Activated CD8-positive, alpha-beta memory T cell treated with anti-CD3 and anti-CD28 coated beads for 36 hours (primary cell): ENCODE measurements at regions not wholly inside any gene's neighbourhood (a gene's known extent, or its start where the extent isn't known, plus 50 kb on each side); places are given as distances from the start of the nearest gene placed in this dataset.

ENCODE experiments used
- CTCF ChIA-PET: fragments of 350-600 bp; sonication (Branson Sonifier 250); formaldehyde crosslinking; loops from one replicate; lab custom pipeline; 2021; ENCODE audit warnings: antibody characterized with exemption; lab: Charles Lee
- POLR2A ChIA-PET: fragments of 350-600 bp; sonication (Branson Sonifier 250); formaldehyde crosslinking; loops from one replicate; lab custom pipeline; 2021; ENCODE audit warnings: antibody characterized with exemption; lab: Charles Lee

DNA sequence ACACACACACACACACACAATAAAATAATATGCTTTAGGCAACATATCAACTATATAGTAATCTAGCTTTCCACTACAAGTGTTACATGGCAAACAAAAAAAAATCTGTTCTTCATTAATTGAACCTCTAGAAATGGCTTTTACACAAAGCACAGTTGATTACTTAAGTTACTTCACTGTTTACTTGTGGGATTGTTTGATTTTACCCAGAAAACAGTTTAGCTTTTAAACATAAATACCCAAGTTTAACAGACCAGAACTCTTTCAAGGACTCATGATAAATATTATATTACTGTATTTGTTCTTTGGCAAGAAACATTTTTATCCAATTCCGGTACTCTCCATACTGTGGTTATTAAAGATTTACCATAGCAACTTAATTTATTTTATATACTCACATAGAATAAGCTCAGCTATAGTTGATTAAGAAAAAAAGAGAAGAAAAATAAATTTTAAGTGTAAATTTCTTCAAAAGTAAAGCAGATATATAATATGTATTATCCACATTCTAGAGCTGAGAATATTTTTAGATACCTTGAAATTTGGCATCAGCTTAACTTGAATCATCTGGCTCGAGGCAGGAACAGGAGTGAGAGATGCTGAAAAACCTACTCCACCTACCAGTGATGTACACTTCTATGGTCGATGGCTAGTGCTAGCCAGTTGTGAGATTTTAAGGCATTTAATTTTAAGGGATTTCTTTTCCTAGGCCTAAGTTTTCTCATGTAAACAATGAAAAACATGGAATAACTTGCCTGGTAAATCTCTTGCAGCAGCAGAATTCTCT lies 126.0 kb downstream of the BTG1 start:
- CTCF ChIA-PET = no interaction called here
- POLR2A ChIA-PET = no interaction called here

DNA sequence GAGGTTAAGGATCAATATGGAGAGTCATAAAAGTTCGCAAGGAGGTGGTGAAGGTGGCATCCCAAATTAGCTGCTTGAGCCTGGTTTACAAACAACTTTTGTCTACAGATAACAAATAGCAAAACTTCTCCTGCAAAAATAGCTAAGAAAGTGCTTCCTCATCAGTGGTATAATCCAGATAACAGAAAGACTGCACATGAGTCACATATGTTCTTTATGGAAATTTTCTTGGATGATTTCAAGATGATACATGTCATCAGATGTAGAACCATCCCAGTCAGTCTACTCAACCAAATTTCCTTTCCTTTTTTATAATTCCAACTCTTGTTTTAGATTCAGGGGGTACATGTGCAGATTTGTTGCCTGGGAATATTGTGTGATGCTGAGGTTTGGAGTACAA lies 133.0 kb downstream of the BTG1 start:
- ChIA-PET CTCF (interaction anchor here (1.1 kb wide), 1 partner anchor 10 kb away, joined by 3 read pairs; no protein-coding TSS in a partner anchor), POLR2A (no interaction called here)

DNA sequence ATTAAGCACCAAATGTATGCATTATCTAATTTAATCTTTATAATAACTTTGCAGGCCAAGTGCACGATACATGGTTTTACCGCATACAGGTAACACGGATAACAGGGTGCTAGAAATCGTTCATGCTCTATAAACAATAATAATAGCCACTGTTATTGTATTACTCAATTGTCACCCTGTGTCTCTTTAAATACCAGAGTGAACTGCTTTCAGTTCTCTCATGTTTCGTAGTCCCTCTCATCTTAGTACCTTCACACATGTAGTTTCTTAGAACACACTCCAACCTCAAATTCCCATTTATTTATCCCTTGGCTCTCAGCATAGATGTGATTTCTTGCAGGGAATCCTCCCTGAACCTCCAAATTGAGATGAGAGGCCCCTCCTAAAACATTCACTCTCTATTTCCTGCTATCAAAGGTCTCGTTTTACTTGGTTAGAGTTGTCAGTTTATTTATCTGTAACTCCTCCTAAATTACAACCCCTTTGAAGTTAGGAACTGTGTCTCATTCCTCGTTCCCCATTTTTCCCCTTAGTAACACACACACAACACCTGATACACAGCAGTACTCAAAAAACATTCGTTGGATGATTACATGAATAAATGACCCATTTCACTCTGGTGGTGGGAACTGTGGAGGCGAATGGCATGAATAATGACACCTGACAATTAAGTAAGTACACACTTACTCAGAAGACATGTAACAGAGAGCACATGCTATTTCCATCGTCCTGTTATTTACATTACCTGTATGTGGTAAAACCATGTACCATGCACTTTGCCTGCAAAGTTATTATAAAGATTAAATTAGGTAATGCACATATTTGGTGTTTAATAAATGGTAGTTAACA lies 134.6 kb downstream of the BTG1 start:
- POLR2A ChIA-PET = no interaction called here

GRCh38 chr12:92010368-92010767 lies 135.3 kb downstream of the BTG1 start:
- CTCF ChIA-PET = no interaction called here
- POLR2A ChIA-PET = no interaction called here

More for the DNA sequence above, 134.6 kb downstream of the BTG1 start:
- CTCF ChIA-PET = no interaction called here

DNA sequence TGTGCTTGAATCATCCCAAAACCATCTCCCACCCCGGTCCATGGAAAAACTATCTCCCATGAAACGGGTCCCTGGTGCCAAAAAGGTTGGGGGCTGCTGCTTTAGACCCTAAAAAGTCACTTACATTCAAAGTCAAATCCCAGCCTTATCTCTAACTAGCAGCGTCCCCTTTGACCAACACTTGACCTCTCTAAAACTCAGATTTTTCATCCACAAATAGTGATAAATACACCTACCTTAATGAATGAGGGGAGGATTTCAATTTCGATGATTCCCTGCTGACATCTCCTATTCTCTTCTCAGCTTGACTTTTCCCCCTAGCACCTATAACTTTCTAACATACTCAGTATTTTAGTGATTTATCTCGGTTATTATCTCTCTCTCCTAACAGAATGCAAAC lies 137.3 kb downstream of the BTG1 start:
- CTCF ChIA-PET = no interaction called here
- POLR2A ChIA-PET = no interaction called here

- ChIA-PET POLR2A (no interaction called here), CTCF (interaction anchor here (0.7 kb wide), 1 partner anchor 774 kb away, joined by 4 read pairs; no protein-coding TSS in a partner anchor)
These were observed 137.9 kb downstream of the BTG1 start for GRCh38 chr12:92007787-92008186.

DNA sequence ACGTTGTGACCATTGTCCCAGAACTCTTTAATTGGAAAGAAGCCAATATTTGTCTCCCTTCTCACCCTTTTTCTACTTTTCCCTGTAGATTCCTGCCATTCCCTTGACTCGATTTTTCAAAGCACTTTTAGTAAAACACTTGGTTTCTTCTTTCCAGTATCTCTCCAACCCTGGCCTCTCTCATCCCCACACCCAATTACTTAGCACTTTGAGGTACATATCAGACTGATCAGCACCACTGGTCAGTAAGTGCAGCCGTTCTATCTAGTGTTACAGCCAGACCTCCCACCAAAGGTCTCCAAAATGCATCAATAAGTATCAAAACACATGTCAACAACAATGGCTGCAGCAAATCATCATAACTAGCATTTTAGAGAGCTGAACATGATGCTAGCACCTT lies 141.9 kb downstream of the BTG1 start:
- ChIA-PET CTCF (no interaction called here), POLR2A (no interaction called here)

DNA sequence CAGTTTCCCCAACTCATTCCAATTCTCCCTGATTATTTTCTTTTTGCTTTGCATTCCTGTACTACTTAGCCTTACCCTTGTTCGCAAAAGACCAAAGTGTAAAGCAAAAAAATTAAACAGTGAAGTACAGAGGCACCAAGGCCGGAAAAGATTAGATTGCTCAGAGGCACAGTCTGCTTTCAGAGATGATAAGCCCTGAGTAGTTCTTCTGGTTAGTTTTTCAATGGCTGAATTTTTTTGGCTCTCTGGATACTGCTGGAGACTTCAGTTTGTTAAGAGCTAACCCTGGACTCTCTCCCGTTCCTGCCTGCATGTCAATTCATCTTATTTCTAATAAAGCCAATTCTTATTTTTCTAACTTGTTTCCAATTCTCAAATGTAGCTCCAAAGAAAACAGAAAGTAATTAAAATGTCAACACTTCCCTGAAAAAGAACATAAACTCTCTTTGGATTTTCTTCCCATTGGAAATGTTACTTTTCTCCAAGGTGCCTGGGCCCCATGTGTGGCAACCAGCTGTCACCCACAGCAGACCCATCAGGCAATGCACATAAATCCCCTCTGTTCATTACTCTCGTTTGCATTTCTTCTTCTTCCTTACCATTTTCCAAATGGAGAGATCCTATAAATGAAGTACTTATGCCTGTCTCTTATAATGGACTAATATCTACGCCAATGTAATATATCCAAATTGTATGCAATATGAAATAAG lies 142.8 kb downstream of the BTG1 start:
- CTCF ChIA-PET = interaction anchor here (1.1 kb wide), 1 partner anchor 10 kb away, joined by 3 read pairs; no protein-coding TSS in a partner anchor

GRCh38 chr12:92002195-92002649 lies 143.4 kb downstream of the BTG1 start:
- ChIA-PET POLR2A (no interaction called here), CTCF (interaction anchor here (1.1 kb wide), 1 partner anchor 11 kb away, joined by 3 read pairs; no protein-coding TSS in a partner anchor)

More for the DNA sequence above, 142.8 kb downstream of the BTG1 start:
- POLR2A ChIA-PET = no interaction called here

DNA sequence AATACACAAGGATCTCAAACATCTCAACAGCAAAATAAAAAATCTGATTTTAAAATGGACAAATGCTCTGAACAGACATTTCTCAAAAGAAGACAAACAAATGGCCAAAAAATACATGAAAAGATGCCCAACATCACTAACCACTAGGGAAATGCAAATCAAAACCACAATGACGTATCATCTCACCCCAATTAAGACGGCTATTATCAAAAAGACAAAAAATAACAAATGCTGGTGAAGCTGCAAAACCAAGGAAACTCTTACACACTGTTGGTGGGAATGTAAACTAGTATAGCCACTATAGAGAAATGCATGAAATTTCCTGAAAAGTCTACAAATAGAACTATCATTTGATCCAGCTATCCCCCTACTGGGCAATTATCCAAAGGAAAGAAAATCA lies 145.0 kb downstream of the BTG1 start:
- CTCF ChIA-PET = no interaction called here
- POLR2A ChIA-PET = no interaction called here

- ChIA-PET POLR2A (interaction anchor here (0.6 kb wide), 1 partner anchor 128 kb away, joined by 3 read pairs; no protein-coding TSS in a partner anchor), CTCF (no interaction called here)
These were observed 145.8 kb downstream of the BTG1 start for GRCh38 chr12:91999823-92000222.

DNA sequence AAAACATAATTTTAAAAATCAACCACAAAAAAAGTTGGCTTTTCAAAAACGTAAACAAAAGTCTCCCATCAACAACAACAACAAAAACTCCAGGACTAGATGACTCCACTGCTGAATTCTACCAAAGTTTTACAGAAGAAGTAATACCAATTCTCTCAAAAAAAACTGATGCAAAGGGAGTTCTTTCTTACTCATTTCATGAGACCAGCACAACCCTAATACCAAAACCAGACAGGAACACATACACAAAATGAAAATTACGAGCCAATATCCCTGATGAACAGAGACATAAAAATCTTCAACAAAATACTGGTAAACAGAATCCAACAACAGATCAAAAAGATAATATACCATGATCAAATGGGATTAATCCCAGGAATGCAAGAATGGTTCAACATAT lies 147.3 kb downstream of the BTG1 start:
- ChIA-PET CTCF (no interaction called here), POLR2A (interaction anchor here (0.6 kb wide), 1 partner anchor 125 kb away, joined by 3 read pairs; no protein-coding TSS in a partner anchor)

- POLR2A ChIA-PET = no interaction called here
- CTCF ChIA-PET = no interaction called here
These were observed 151.3 kb downstream of the BTG1 start for GRCh38 chr12:91994208-91994797.

DNA sequence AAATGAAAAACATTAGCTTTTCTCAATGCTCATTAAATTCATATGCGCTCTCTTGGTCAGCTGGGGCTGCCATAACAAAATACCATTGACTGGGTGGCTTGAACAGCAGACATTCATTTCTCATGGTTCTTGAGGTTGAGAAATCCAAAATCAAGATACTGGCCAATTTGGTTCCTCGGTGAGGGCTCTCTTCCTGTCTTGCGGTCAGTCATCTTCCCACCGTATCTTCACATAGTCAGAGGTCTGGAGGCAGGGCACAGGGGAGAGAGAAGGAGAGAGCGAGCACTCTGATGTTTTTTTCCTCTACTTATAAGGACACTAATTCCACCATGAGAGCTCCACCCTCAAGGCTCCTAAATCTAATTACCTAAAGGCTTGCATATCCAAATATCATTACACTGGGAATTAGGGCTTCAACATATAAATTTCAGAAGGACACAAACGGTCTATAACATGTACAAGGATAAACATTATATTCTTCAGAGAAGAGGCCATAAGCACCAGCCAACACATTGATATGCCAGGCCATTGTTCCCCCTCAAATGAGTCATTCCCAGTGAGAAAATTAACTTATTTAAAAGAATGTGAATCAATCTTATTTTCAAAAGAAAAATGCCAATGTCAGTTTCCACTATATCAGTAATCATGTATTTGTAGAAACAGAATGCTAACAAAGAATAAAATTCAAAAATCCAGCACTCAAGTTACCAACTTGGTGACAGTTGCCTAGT lies 152.2 kb downstream of the BTG1 start:
- ChIA-PET POLR2A (interaction anchor here (0.6 kb wide), 1 partner anchor 13 kb away, joined by 3 read pairs; no protein-coding TSS in a partner anchor), CTCF (interaction anchor here (1.0 kb wide), 1 partner anchor 153 kb away, joined by 3 read pairs; the partner anchor contains the start of gene BTG1)

DNA sequence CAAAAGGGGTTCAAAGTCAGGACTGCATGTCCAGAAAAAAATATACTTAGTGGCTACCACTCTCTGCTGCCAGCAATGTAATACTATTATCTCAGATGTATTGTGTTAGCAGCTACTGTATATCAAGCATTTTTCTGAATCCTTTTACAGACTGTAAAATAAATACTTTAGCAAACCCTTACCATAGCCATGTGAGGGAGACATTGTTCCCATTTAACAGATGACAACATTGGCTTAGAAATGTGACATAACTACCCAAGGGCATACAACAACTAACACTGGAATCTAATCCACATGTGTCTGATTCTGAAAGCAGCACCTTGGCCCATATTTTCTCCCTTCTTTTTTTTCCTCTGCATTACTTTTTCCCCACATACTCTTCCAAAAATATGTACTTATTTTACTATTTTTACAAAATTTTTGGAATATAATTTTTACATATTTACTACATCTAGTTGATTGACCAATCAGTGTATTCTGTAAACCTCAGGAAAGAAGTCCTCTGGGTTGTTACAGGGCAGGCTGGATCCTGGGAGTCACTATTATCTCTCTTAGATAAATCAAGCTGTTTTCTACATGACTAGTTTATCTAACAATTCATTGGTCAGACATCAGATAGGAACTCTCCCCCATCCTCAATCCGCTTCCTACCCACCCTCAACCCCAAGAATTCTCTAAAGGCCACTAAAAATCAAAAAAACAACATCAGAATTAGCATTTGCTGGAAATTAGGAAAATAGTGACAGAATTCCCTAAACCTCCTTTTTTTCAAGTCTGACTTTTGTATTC lies 154.1 kb downstream of the BTG1 start:
- CTCF ChIA-PET = no interaction called here
- POLR2A ChIA-PET = no interaction called here

- CTCF ChIA-PET = no interaction called here
- POLR2A ChIA-PET = no interaction called here
These were observed 155.1 kb downstream of the BTG1 start for GRCh38 chr12:91990525-91990924.

DNA sequence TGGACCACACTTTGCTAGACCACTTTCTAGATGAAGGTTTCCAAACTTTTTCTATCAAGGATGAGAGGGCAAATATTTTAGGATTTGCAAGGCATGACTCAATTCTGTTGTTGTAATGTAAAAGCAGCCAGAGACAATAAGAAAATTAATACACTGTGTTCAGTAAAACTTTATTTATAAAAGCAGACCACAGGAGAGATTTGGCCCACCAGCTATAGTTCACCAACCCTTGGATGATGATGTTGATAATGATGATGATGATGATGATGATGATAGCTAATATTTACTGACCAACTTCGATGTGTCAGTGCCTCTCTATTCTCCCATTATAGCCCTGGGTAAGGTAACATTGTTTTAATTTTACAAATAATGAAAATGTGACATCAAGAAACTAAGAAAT lies 156.5 kb downstream of the BTG1 start:
- ChIA-PET CTCF (no interaction called here), POLR2A (no interaction called here)
